Chondrocyte (in vitro differentiated cells): ENCODE measurements at regions not wholly inside any gene's neighbourhood (a gene's known extent, or its start where the extent isn't known, plus 50 kb on each side); places are given as distances from the start of the nearest gene placed in this dataset.

Source experiments
- DNase-seq: peaks from one replicate; pipeline ENCODE4 v3.0.0; 2021; ENCODE audit warnings: mixed read lengths, low spot score
- H3K27ac Mint-ChIP-seq: one replicate; pipeline ENCODE4 v1.8.0; 2021; ENCODE audit warnings: mild to moderate bottlenecking, moderate library complexity, mixed read lengths; ENCODE audit not compliant: unreplicated experiment
- H3K27me3 Mint-ChIP-seq: 2 replicates; pipeline ENCODE4 v1.8.0; 2021; ENCODE audit warnings: low read depth, mixed read lengths
- H3K36me3 Mint-ChIP-seq: 2 replicates; pipeline ENCODE4 v1.8.0; 2021; ENCODE audit warnings: low read depth, mixed read lengths
- H3K4me1 Mint-ChIP-seq: 2 replicates; pipeline ENCODE4 v1.8.0; 2021; ENCODE audit warnings: low read depth, mild to moderate bottlenecking, mixed read lengths
- H3K4me3 Mint-ChIP-seq: one replicate; pipeline ENCODE4 v1.8.0; 2021; ENCODE audit warnings: mild to moderate bottlenecking, moderate library complexity, mixed read lengths; ENCODE audit not compliant: unreplicated experiment
- H3K9me3 Mint-ChIP-seq: 2 replicates; pipeline ENCODE4 v1.8.0; 2021; ENCODE audit warnings: low read depth, mixed read lengths
- TF ChIP-seq, protein P1 (sequence below): fragments of 200-600 bp; sonication (generic); IDR thresholded peaks from 2 replicates; pipeline ENCODE4 v1.5.0; 2021; ENCODE audit warnings: antibody characterized with exemption, mild to moderate bottlenecking, moderate library complexity

DNA sequence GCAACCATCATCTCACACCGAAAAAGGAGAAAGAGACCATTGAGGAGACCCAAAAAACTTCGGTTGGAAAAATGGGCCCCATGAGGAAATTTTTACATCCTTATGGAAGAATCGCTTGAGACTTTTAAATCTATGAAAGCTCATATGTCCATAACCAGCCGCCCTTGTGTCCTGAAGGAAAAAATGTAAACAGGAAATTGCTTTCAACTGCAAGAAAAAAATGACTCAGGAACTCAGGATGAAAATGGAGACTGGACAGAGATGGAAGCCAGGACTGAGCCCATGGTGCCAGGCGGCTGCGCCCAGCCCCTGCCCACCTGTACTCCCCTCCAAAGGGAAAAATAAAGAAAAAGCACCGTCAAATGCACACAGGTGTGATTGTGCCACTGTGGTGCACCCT, 81.5 kb upstream of the SLC66A3 start:
- TF ChIP-seq, protein P1, sequence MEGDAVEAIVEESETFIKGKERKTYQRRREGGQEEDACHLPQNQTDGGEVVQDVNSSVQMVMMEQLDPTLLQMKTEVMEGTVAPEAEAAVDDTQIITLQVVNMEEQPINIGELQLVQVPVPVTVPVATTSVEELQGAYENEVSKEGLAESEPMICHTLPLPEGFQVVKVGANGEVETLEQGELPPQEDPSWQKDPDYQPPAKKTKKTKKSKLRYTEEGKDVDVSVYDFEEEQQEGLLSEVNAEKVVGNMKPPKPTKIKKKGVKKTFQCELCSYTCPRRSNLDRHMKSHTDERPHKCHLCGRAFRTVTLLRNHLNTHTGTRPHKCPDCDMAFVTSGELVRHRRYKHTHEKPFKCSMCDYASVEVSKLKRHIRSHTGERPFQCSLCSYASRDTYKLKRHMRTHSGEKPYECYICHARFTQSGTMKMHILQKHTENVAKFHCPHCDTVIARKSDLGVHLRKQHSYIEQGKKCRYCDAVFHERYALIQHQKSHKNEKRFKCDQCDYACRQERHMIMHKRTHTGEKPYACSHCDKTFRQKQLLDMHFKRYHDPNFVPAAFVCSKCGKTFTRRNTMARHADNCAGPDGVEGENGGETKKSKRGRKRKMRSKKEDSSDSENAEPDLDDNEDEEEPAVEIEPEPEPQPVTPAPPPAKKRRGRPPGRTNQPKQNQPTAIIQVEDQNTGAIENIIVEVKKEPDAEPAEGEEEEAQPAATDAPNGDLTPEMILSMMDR, result no peak
- no peaks in the 10 kb centered on the region for H3K36me3 Mint-ChIP-seq
- H3K4me1 Mint-ChIP-seq, result peaks cover 10% of the 10 kb centered on the region
- H3K27me3 Mint-ChIP-seq, result no peaks in the 10 kb centered on the region
- no peaks in the 10 kb centered on the region for H3K9me3 Mint-ChIP-seq
- no peak overlapping the region for H3K4me3 Mint-ChIP-seq
- no peak overlapping the region for H3K27ac Mint-ChIP-seq
- DNase-seq, result no peak

DNA sequence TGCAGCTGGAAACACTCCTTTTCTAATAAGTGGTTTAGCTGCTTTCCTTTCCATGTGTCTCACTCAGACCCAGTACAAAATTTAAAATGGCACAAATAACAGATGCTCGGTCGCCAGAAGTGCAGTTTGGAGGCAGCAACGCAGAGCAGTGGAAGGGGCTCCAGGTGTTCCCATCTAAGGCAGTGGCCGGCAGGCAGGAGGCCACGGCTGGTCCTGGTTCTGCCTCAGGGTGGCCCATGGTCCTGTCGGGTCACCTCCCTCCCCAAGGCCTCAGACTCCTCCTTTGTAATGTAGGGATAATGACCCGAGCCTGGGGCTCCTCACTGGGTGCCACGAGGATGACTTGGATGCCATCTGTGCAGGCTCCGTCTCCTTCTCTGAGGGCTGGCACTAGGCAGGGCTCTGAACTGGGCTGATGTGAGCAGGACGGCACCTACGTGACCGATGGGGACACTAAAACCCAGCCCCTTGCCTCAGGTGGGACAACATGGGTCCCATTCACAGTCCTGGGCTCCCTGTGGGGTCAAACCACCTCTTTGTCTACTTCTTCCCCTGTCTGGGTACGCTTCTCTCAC, 80.9 kb upstream of the SLC66A3 start:
- Mint-ChIP-seq H3K4me3 (no peak overlapping the region), H3K27me3 (no peaks in the 10 kb centered on the region), H3K9me3 (no peaks in the 10 kb centered on the region), H3K4me1 (peaks cover 10% of the 10 kb centered on the region), H3K36me3 (no peaks in the 10 kb centered on the region), H3K27ac (no peak overlapping the region)
- TF ChIP-seq, protein P1, result no peak
- DNase-seq, result no peak

DNA sequence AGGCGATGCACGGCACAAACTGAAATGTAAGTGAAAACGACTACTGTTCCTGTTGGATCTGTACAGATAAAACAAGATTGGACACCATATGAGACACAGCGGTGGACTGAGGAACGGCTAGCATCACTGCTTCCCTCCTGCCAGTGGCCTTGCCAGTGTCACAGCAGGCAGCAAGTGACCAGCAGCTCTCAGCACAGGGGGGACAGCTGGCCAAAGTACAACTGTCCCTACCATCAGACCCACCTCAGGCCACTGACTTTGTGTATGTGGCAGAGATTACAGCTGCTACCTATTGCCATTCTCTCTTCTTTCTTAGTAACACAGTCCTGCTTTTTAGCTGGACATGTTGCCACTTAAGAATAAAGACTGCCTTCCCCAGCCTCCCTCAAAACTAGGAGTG, 80.0 kb upstream of the SLC66A3 start:
- H3K36me3 Mint-ChIP-seq, result no peaks in the 10 kb centered on the region
- H3K4me3 Mint-ChIP-seq, result no peak overlapping the region
- TF ChIP-seq, protein P1, result no peak
- DNase-seq, result no peak
- H3K27ac Mint-ChIP-seq, result no peak overlapping the region
- peaks cover 2% of the 10 kb centered on the region for H3K27me3 Mint-ChIP-seq
- peaks cover 10% of the 10 kb centered on the region for H3K4me1 Mint-ChIP-seq
- no peaks in the 10 kb centered on the region for H3K9me3 Mint-ChIP-seq

DNA sequence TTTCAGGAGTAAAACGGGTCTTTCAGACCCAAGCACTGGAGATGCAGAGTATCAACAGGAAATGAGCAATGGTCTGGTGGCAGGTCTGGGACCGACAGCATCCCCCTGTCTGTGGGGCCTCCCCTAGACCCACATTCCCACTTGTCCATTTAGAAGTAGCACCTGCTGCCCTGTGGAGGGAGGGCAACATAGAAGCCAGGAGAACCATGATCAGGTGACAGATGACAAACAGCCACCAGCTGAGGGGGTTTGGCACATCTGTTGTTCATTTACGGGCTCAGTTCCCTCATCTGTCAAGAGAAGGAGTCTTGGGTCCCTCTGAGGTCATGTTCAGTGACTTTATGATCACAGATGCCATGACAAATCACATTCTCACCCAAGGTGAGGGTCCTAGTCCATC, 77.9 kb upstream of the SLC66A3 start:
- DNase-seq, result no peak
- Mint-ChIP-seq H3K27ac (no peak overlapping the region), H3K9me3 (no peaks in the 10 kb centered on the region), H3K4me3 (no peak overlapping the region), H3K27me3 (peaks cover 2% of the 10 kb centered on the region), H3K36me3 (no peaks in the 10 kb centered on the region), H3K4me1 (peaks cover 10% of the 10 kb centered on the region)
- TF ChIP-seq, protein P1, result no peak

DNA sequence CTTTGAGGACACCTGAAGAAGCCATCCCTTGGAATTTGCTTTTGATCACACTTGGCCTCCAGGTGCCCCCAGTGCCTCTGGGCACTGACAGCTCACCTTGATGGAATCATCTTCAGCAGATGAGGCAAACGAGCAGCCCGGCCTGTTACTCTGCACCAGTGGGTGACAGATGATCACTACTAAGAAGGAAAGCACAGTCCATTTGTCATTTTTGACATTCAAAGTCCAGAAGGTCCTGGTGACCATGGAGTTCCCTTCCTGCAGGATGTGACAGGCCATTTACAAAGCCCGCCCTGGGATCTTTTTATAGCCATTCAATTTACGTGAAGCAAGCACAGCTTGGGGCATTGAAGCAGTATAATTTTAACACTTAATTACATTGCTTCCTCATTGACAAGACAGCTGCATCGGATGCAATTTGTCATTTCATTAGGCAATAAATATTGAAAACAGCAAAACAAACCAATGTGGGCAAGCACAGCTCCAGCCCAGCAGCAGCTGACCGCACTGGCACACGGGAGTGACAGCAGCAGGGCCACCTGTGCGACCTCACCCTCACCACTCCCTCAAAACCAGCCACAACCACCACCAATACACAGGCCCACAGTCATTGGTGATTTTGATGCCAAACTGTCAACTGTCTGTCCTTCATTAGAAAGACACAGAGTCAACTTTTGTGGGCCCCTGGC, 76.0 kb upstream of the SLC66A3 start:
- H3K27me3 Mint-ChIP-seq, result peaks cover 2% of the 10 kb centered on the region
- H3K4me3 Mint-ChIP-seq, result no peak overlapping the region
- peaks cover 4% of the 10 kb centered on the region for H3K9me3 Mint-ChIP-seq
- TF ChIP-seq, protein P1, result no peak
- H3K36me3 Mint-ChIP-seq, result peaks cover 2% of the 10 kb centered on the region
- no peak overlapping the region for H3K27ac Mint-ChIP-seq
- DNase-seq, result no peak
- peaks cover 3% of the 10 kb centered on the region for H3K4me1 Mint-ChIP-seq
